Breast epithelium (tissue), 3 donors: ENCODE measurements at regions not wholly inside any gene's neighbourhood (a gene's known extent, or its start where the extent isn't known, plus 50 kb on each side); places are given as distances from the start of the nearest gene placed in this dataset.

ENCODE experiments used
- POLR2A ChIP-seq: fragments of 450-650 bp; IDR thresholded peaks from one replicate; pipeline ENCODE4 v1.6.1; 2016; ENCODE audit warnings: antibody characterized with exemption, mild to moderate bottlenecking, moderate library complexity
- TF ChIP-seq, protein P1 (sequence below), 3 donors: fragments of 450-650 bp; IDR thresholded peaks; one replicate each; pipeline ENCODE4 v1.5.1; 2016 to 2017; ENCODE audit warnings: antibody characterized with exemption in 3 of 3, mild to moderate bottlenecking in 3 of 3, moderate library complexity in 3 of 3

DNA sequence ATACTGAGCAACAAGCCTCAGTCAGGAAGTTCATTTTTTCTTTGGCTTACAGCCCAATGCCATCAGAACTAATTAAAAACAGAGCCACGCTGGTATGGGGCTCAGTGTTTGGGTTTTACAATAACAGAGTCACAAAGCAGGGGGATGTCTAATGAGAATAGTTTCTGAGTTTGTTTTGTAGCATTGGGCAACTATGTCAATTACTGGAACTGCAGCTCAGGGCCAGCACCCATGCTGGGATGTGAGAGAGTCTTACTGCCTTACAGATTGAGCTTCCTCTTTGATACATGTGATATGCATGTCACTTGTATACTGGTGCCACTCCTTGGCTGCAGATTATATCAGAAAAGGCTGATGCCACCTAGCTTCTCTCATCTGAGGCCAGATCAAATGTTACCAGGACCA, 117.6 kb downstream of the TFAP2B start:
- no peak for TF ChIP-seq POLR2A
- TF ChIP-seq, protein P1, sequence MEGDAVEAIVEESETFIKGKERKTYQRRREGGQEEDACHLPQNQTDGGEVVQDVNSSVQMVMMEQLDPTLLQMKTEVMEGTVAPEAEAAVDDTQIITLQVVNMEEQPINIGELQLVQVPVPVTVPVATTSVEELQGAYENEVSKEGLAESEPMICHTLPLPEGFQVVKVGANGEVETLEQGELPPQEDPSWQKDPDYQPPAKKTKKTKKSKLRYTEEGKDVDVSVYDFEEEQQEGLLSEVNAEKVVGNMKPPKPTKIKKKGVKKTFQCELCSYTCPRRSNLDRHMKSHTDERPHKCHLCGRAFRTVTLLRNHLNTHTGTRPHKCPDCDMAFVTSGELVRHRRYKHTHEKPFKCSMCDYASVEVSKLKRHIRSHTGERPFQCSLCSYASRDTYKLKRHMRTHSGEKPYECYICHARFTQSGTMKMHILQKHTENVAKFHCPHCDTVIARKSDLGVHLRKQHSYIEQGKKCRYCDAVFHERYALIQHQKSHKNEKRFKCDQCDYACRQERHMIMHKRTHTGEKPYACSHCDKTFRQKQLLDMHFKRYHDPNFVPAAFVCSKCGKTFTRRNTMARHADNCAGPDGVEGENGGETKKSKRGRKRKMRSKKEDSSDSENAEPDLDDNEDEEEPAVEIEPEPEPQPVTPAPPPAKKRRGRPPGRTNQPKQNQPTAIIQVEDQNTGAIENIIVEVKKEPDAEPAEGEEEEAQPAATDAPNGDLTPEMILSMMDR (IDR thresholded peaks at IDR 0.05): no peak
